A673 (cell line): ENCODE measurements at regions not wholly inside any gene's neighbourhood (a gene's known extent, or its start where the extent isn't known, plus 50 kb on each side); places are given as distances from the start of the nearest gene placed in this dataset.

Source experiments
- CTCF ChIP-seq: fragments of 300-800, 200-600 bp; sonication (generic); conservative IDR thresholded peaks from 2 replicates; pipeline ENCODE4 v1.5.1; 2017; ENCODE audit warnings: low read depth, mild to moderate bottlenecking, antibody characterized with exemption, low read length, moderate library complexity, mixed read lengths
- EZH2 ChIP-seq: fragments of 200-600 bp; sonication (generic); IDR thresholded peaks from 2 replicates; pipeline ENCODE4 v1.6.1; 2017; ENCODE audit warnings: borderline replicate concordance, low read depth, mild to moderate bottlenecking, mixed read lengths, antibody characterized with exemption, low read length; ENCODE audit not compliant: poor library complexity, severe bottlenecking

GRCh38 chr1:95941121-95941798 is 707.2 kb downstream of the RWDD3 start:
- TF ChIP-seq CTCF: no peak
- TF ChIP-seq EZH2: no peak
